Sigmoid colon (tissue), 3 donors: ENCODE measurements at regions not wholly inside any gene's neighbourhood (a gene's known extent, or its start where the extent isn't known, plus 50 kb on each side); places are given as distances from the start of the nearest gene placed in this dataset.

Experiments used
- POLR2A ChIP-seq, 2 donors: fragments of 450-650 bp; IDR thresholded peaks; one replicate each; pipeline ENCODE4 v1.6.1; 2016; ENCODE audit warnings: antibody characterized with exemption in 2 of 2, mild to moderate bottlenecking in 2 of 2, moderate library complexity in 2 of 2
- TF ChIP-seq, protein P1 (sequence below), 4 experiments: fragments of 450-650 bp in 3 of 4; fragments of 200-600 bp in 1 of 4; IDR thresholded peaks; one replicate each; pipeline ENCODE4 v1.5.1; 2016 to 2019; ENCODE audit warnings: antibody characterized with exemption in 4 of 4, mild to moderate bottlenecking in 3 of 4, moderate library complexity in 2 of 4

DNA sequence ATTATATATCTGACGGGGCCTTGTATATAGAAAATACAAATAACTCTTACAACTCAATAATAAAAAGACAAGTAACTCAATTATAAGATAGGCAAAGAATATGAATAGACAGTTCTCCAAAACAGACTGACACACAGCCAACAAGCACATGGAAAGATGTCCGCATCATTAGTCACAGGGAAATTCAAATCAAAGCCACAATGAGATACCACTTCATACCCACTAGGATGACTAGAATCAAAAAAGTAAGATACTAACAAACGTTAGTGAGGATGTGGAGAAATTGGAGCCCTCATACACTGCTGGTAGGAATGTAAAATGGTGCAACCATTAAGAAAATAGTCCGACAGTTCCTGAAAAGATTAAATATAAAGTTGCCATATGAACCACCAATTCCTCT lies 115.7 kb downstream of the RCHY1 start:
- TF ChIP-seq, protein P1, sequence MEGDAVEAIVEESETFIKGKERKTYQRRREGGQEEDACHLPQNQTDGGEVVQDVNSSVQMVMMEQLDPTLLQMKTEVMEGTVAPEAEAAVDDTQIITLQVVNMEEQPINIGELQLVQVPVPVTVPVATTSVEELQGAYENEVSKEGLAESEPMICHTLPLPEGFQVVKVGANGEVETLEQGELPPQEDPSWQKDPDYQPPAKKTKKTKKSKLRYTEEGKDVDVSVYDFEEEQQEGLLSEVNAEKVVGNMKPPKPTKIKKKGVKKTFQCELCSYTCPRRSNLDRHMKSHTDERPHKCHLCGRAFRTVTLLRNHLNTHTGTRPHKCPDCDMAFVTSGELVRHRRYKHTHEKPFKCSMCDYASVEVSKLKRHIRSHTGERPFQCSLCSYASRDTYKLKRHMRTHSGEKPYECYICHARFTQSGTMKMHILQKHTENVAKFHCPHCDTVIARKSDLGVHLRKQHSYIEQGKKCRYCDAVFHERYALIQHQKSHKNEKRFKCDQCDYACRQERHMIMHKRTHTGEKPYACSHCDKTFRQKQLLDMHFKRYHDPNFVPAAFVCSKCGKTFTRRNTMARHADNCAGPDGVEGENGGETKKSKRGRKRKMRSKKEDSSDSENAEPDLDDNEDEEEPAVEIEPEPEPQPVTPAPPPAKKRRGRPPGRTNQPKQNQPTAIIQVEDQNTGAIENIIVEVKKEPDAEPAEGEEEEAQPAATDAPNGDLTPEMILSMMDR (IDR thresholded peaks at IDR 0.05) = no peak
- no peak for TF ChIP-seq POLR2A (IDR thresholded peaks at IDR 0.05)
